A673 (cell line): ENCODE measurements at regions not wholly inside any gene's neighbourhood (a gene's known extent, or its start where the extent isn't known, plus 50 kb on each side); places are given as distances from the start of the nearest gene placed in this dataset.

Experiments used
- BruUV-seq: library from RNA; stranded (reverse); fragments of 400-500 nt; replicated peaks from 2 replicates; lab custom pipeline; 2021; lab: Mats Ljungman, UMichigan
- CTCF ChIA-PET: fragments of 300-600 bp; sonication (Branson Sonifier 250); formaldehyde crosslinking; loops from one replicate; lab custom pipeline; 2022; ENCODE audit warnings: antibody characterized with exemption; lab: Charles Lee
- POLR2A ChIA-PET: fragments of 300-600 bp; sonication (Branson Sonifier 250); formaldehyde crosslinking; loops from one replicate; lab custom pipeline; 2022; ENCODE audit warnings: antibody characterized with exemption; ENCODE audit not compliant: low non-redundant PET; lab: Charles Lee
- DNase-seq: peaks from one replicate; pipeline ENCODE4 v3.0.0-alpha.2; 2015; ENCODE audit warnings: low spot score
- H3K27ac ChIP-seq: fragments of 200-600 bp; sonication (generic); 2 replicates; pipeline ENCODE4 v1.5.1; 2016; ENCODE audit warnings: mixed run types, low read depth, mild to moderate bottlenecking, mixed read lengths, antibody characterized with exemption, low read length; ENCODE audit not compliant: poor library complexity, severe bottlenecking
- H3K27me3 ChIP-seq: fragments of 200-600 bp; sonication (generic); replicated peaks from 2 replicates; pipeline ENCODE4 v1.6.1; 2017; ENCODE audit warnings: mixed run types, low read depth, mild to moderate bottlenecking, mixed read lengths, antibody characterized with exemption, low read length; ENCODE audit not compliant: insufficient read depth, poor library complexity
- H3K36me3 ChIP-seq: fragments of 200-600 bp; sonication (generic); 2 replicates; pipeline ENCODE4 v1.6.1; 2016; ENCODE audit warnings: mixed run types, mild to moderate bottlenecking, mixed read lengths, antibody characterized with exemption, low read length; ENCODE audit not compliant: insufficient read depth, poor library complexity, severe bottlenecking
- H3K4me1 ChIP-seq: fragments of 200-600 bp; sonication (generic); 2 replicates; pipeline ENCODE4 v1.6.1; 2017; ENCODE audit warnings: mixed run types, mild to moderate bottlenecking, mixed read lengths, antibody characterized with exemption, low read length; ENCODE audit not compliant: insufficient read depth, poor library complexity, severe bottlenecking
- H3K4me3 ChIP-seq: fragments of 200-600 bp; sonication (generic); 2 replicates; pipeline ENCODE4 v1.5.1; 2016; ENCODE audit warnings: low read depth, mixed run types, mild to moderate bottlenecking, mixed read lengths, low read length; ENCODE audit not compliant: poor library complexity, severe bottlenecking
- H3K9me3 ChIP-seq: fragments of 200-600 bp; sonication (generic); 2 replicates; pipeline ENCODE4 v1.6.1; 2016; ENCODE audit warnings: mixed run types, low read depth, mild to moderate bottlenecking, mixed read lengths, antibody characterized with exemption, low read length; ENCODE audit not compliant: poor library complexity, severe bottlenecking
- CTCF ChIP-seq: fragments of 300-800, 200-600 bp; sonication (generic); conservative IDR thresholded peaks from 2 replicates; pipeline ENCODE4 v1.5.1; 2017; ENCODE audit warnings: low read depth, mild to moderate bottlenecking, antibody characterized with exemption, low read length, moderate library complexity, mixed read lengths
- EZH2 ChIP-seq: fragments of 200-600 bp; sonication (generic); IDR thresholded peaks from 2 replicates; pipeline ENCODE4 v1.6.1; 2017; ENCODE audit warnings: borderline replicate concordance, low read depth, mild to moderate bottlenecking, mixed read lengths, antibody characterized with exemption, low read length; ENCODE audit not compliant: poor library complexity, severe bottlenecking
- intact Hi-C: fragments of 100-400 bp; cut with micrococcal nuclease; formaldehyde crosslinking; loops from one replicate; pipeline ENCODE4 v1.10.0; 2022; ENCODE audit not compliant: unreplicated experiment

- intact Hi-C loops = no loop called here
- H3K36me3 ChIP-seq = no peaks in the 10 kb centered on the region
- no peak overlapping the region for H3K27ac ChIP-seq
- BruUV-seq = no TSS peak
- no peak for TF ChIP-seq CTCF
- TF ChIP-seq EZH2 = no peak
- no peak overlapping the region for H3K4me3 ChIP-seq
- no peaks in the 10 kb centered on the region for H3K9me3 ChIP-seq
- H3K27me3 ChIP-seq = no peaks in the 10 kb centered on the region
- DNase-seq = no peak
- no peaks in the 10 kb centered on the region for H3K4me1 ChIP-seq
- ChIA-PET POLR2A (no interaction called here), CTCF (no interaction called here)
Measured at GRCh38 chr3:153003441-153003840, 158.6 kb upstream of the RAP2B start.

- no TSS peak for BruUV-seq
- H3K27ac ChIP-seq = no peak overlapping the region
- intact Hi-C loops = no loop called here
- no peaks in the 10 kb centered on the region for H3K27me3 ChIP-seq
- no peak for DNase-seq
- TF ChIP-seq EZH2 (no peak), CTCF (no peak)
- no peaks in the 10 kb centered on the region for H3K36me3 ChIP-seq
- no peaks in the 10 kb centered on the region for H3K9me3 ChIP-seq
- H3K4me1 ChIP-seq = no peaks in the 10 kb centered on the region
- H3K4me3 ChIP-seq = no peak overlapping the region
- ChIA-PET CTCF (no interaction called here), POLR2A (no interaction called here)
Measured at GRCh38 chr3:153003862-153004261, 158.2 kb upstream of the RAP2B start.

- no TSS peak for BruUV-seq
- Histone ChIP-seq H3K4me3 (no peak overlapping the region), H3K4me1 (no peaks in the 10 kb centered on the region), H3K27ac (no peak overlapping the region), H3K27me3 (no peaks in the 10 kb centered on the region), H3K36me3 (no peaks in the 10 kb centered on the region), H3K9me3 (no peaks in the 10 kb centered on the region)
- ChIA-PET CTCF (no interaction called here), POLR2A (no interaction called here)
- TF ChIP-seq CTCF (no peak), EZH2 (no peak)
- DNase-seq = no peak
- intact Hi-C loops = no loop called here
Measured at GRCh38 chr3:153008226-153008625, 153.8 kb upstream of the RAP2B start.
